Fibroblast of lung (primary cell): ENCODE measurements at regions not wholly inside any gene's neighbourhood (a gene's known extent, or its start where the extent isn't known, plus 50 kb on each side); places are given as distances from the start of the nearest gene placed in this dataset.

Source experiments
- DNase-seq, 2 donors: peaks; one replicate each; pipeline versions ENCODE4 v3.0.0 to v3.0.0-alpha.2; 2010; ENCODE audit warnings: low read depth in 2 of 2
- H2AFZ ChIP-seq: 2 replicates; pipeline ENCODE4 v1.5.1; 2012; ENCODE audit warnings: low read length, control low read depth, inconsistent platforms
- H3K27ac ChIP-seq: 2 replicates; pipeline ENCODE4 v1.5.1; 2011; ENCODE audit warnings: low read length, control low read depth; ENCODE audit not compliant: insufficient read depth
- H3K27me3 ChIP-seq: 2 replicates; pipeline ENCODE4 v1.5.1; 2011; ENCODE audit warnings: mild to moderate bottlenecking, low read length; ENCODE audit not compliant: control insufficient read depth, insufficient read depth
- H3K36me3 ChIP-seq: 2 replicates; pipeline ENCODE4 v1.5.1; 2011; ENCODE audit warnings: low read length; ENCODE audit not compliant: control insufficient read depth, insufficient read depth
- H3K4me1 ChIP-seq: 2 replicates; pipeline ENCODE4 v1.5.1; 2011; ENCODE audit warnings: low read length; ENCODE audit not compliant: control insufficient read depth, insufficient read depth; ENCODE audit errors: extremely low read depth
- H3K4me2 ChIP-seq: 2 replicates; pipeline ENCODE4 v1.5.1; 2011; ENCODE audit warnings: low read length, control low read depth; ENCODE audit not compliant: insufficient read depth; ENCODE audit errors: extremely low read depth
- H3K4me3 ChIP-seq, 4 experiments: fragments of 200-600 bp in 1 of 4; sonication (generic) in 1 of 4; replicated peaks in 1 of 4; 2 replicates each; pipeline ENCODE4 v1.5.1; 2011 to 2016; ENCODE audit warnings: low read length in 4 of 4, low read depth in 3 of 4, mild to moderate bottlenecking in 3 of 4, control low read depth in 2 of 4, inconsistent platforms in 1 of 4, mixed read lengths in 1 of 4; ENCODE audit not compliant: insufficient read depth in 1 of 4; ENCODE audit errors: control extremely low read depth in 1 of 4
- H3K79me2 ChIP-seq: 2 replicates; pipeline ENCODE4 v1.5.1; 2012; ENCODE audit warnings: mild to moderate bottlenecking, low read length, inconsistent platforms; ENCODE audit not compliant: control insufficient read depth, insufficient read depth
- H3K9ac ChIP-seq: 2 replicates; pipeline ENCODE4 v1.5.1; 2011; ENCODE audit warnings: mild to moderate bottlenecking, low read length, control low read depth; ENCODE audit not compliant: insufficient read depth
- H3K9me3 ChIP-seq: 2 replicates; pipeline ENCODE4 v1.5.1; 2012; ENCODE audit warnings: low read depth, low read length; ENCODE audit not compliant: control insufficient read depth, insufficient read depth
- H4K20me1 ChIP-seq: 2 replicates; pipeline ENCODE4 v1.5.1; 2011; ENCODE audit warnings: low read length; ENCODE audit not compliant: control insufficient read depth, insufficient read depth; ENCODE audit errors: extremely low read depth
- CTCF ChIP-seq, 2 donors: IDR thresholded peaks in 1 of 2; conservative IDR thresholded peaks in 1 of 2; 1 replicate in 1 of 2; 2 replicates in 1 of 2; pipeline ENCODE4 v1.5.1; 2011 to 2012; ENCODE audit warnings: low read length in 2 of 2, control low read depth in 1 of 2, inconsistent platforms in 1 of 2, low read depth in 1 of 2, mild to moderate bottlenecking in 1 of 2
- EZH2 ChIP-seq: IDR thresholded peaks from 2 replicates; pipeline ENCODE4 v1.5.1; 2012; ENCODE audit warnings: low read length, control low read depth, mild to moderate bottlenecking; ENCODE audit errors: missing control alignments

GRCh38 chrX:109859651-109860050 is 126.6 kb upstream of the ACSL4 start:
- Histone ChIP-seq H2AFZ (no peak overlapping the region), H4K20me1 (no peaks in the 10 kb centered on the region), H3K4me3 (no peak overlapping the region), H3K4me2 (no peak overlapping the region), H3K36me3 (no peaks in the 10 kb centered on the region), H3K9ac (no peak overlapping the region), H3K9me3 (no peaks in the 10 kb centered on the region), H3K79me2 (no peaks in the 10 kb centered on the region), H3K4me1 (no peaks in the 10 kb centered on the region), H3K27ac (no peak overlapping the region), H3K27me3 (no peaks in the 10 kb centered on the region)
- TF ChIP-seq EZH2 (no peak), CTCF (conservative IDR thresholded peaks at IDR 0.05 in 1 of 2, IDR thresholded peaks at IDR 0.05 in 1 of 2; ENCODE audit: low read depth in 1 of 2, low read length in 2 of 2) (no peak)
- no peak for DNase-seq

- H3K4me3 ChIP-seq, result no peak overlapping the region
- no peaks in the 10 kb centered on the region for H3K9me3 ChIP-seq
- no peak overlapping the region for H3K4me2 ChIP-seq
- no peaks in the 10 kb centered on the region for H3K79me2 ChIP-seq
- H3K27me3 ChIP-seq, result no peaks in the 10 kb centered on the region
- no peak overlapping the region for H3K9ac ChIP-seq
- no peak overlapping the region for H2AFZ ChIP-seq
- TF ChIP-seq EZH2, result no peak
- no peak for TF ChIP-seq CTCF (conservative IDR thresholded peaks at IDR 0.05 in 1 of 2, IDR thresholded peaks at IDR 0.05 in 1 of 2; ENCODE audit: low read depth in 1 of 2, low read length in 2 of 2)
- H3K4me1 ChIP-seq, result no peaks in the 10 kb centered on the region
- no peaks in the 10 kb centered on the region for H3K36me3 ChIP-seq
- DNase-seq, result peak in 1 of 2 donors; percentile 30
- no peak overlapping the region for H3K27ac ChIP-seq
- H4K20me1 ChIP-seq, result no peaks in the 10 kb centered on the region
These were observed 129.4 kb upstream of the ACSL4 start for GRCh38 chrX:109862433-109862832.

- TF ChIP-seq CTCF (conservative IDR thresholded peaks at IDR 0.05 in 1 of 2, IDR thresholded peaks at IDR 0.05 in 1 of 2; ENCODE audit: low read depth in 1 of 2, low read length in 2 of 2) (no peak), EZH2 (no peak)
- H3K27me3 ChIP-seq, result no peaks in the 10 kb centered on the region
- H3K9me3 ChIP-seq, result no peaks in the 10 kb centered on the region
- H3K79me2 ChIP-seq, result no peaks in the 10 kb centered on the region
- no peaks in the 10 kb centered on the region for H4K20me1 ChIP-seq
- DNase-seq, result no peak
- no peaks in the 10 kb centered on the region for H3K4me1 ChIP-seq
- H3K36me3 ChIP-seq, result no peaks in the 10 kb centered on the region
- no peak overlapping the region for H3K4me2 ChIP-seq
- H3K27ac ChIP-seq, result no peak overlapping the region
- no peak overlapping the region for H2AFZ ChIP-seq
- H3K4me3 ChIP-seq, result no peak overlapping the region
- no peak overlapping the region for H3K9ac ChIP-seq
These were observed 130.8 kb upstream of the ACSL4 start for GRCh38 chrX:109863811-109864210.
